Muscle of leg (tissue), 3 donors: ENCODE measurements at regions not wholly inside any gene's neighbourhood (a gene's known extent, or its start where the extent isn't known, plus 50 kb on each side); places are given as distances from the start of the nearest gene placed in this dataset.
A peak's percentile ranks its signal among the peaks of the same experiment; 100 is the strongest.

Experiments used
- DNase-seq: peaks from one replicate; pipeline ENCODE4 v3.0.0; 2013
- H3K27ac ChIP-seq: one replicate; pipeline ENCODE4 v1.5.1; 2013; ENCODE audit warnings: mild to moderate bottlenecking, low read length, control low read depth
- H3K27me3 ChIP-seq: one replicate; pipeline ENCODE4 v1.6.1; 2013; ENCODE audit warnings: low read length; ENCODE audit not compliant: control insufficient read depth, insufficient read depth
- H3K36me3 ChIP-seq: one replicate; pipeline ENCODE4 v1.6.1; 2013; ENCODE audit warnings: low read length; ENCODE audit not compliant: control insufficient read depth, insufficient read depth
- H3K4me1 ChIP-seq: one replicate; pipeline ENCODE4 v1.6.1; 2013; ENCODE audit warnings: low read length; ENCODE audit not compliant: control insufficient read depth, insufficient read depth
- H3K4me3 ChIP-seq: one replicate; pipeline ENCODE4 v1.5.1; 2013; ENCODE audit warnings: low read length, control low read depth
- H3K9me3 ChIP-seq: replicated peaks from 2 replicates; pipeline ENCODE4 v1.6.1; 2013; ENCODE audit warnings: low read depth, low read length; ENCODE audit not compliant: control insufficient read depth
- WGBS: methylation state at CpG from one replicate; pipeline ENCODE4 v1.1.5; 2013; ENCODE audit warnings: missing lambda C conversion rate; ENCODE audit not compliant: insufficient coverage; 5-methylcytosine and 5-hydroxymethylcytosine counted together

GRCh38 chr1:60224523-60224922 is 151.0 kb upstream of the C1orf87 start:
- Histone ChIP-seq H3K36me3 (no peaks in the 10 kb centered on the region), H3K27me3 (no peaks in the 10 kb centered on the region), H3K4me1 (peaks cover 2% of the 10 kb centered on the region), H3K4me3 (no peak overlapping the region), H3K9me3 (no peaks in the 10 kb centered on the region), H3K27ac (no peak overlapping the region)
- DNase-seq, result peak; percentile 67
- 25% methylated on average over 1 of the region's 3 CpGs for WGBS

- WGBS, result no CpG with 5 or more reads among the region's 5 CpGs
These were observed 149.6 kb upstream of the C1orf87 start for GRCh38 chr1:60223158-60223557.

GRCh38 chr1:60222360-60223115 is 149.0 kb upstream of the C1orf87 start:
- H3K9me3 ChIP-seq, result no peaks in the 10 kb centered on the region
- no peak overlapping the region for H3K27ac ChIP-seq
- WGBS, result 20% methylated on average over 2 of the region's 11 CpGs
- peak; percentile 88 for DNase-seq
- H3K27me3 ChIP-seq, result no peaks in the 10 kb centered on the region
- H3K36me3 ChIP-seq, result no peaks in the 10 kb centered on the region
- no peak overlapping the region for H3K4me3 ChIP-seq
- H3K4me1 ChIP-seq, result peaks cover 2% of the 10 kb centered on the region

More at GRCh38 chr1:60223158-60223557, 149.6 kb upstream of the C1orf87 start:
- Histone ChIP-seq H3K36me3 (no peaks in the 10 kb centered on the region), H3K27ac (no peak overlapping the region), H3K27me3 (no peaks in the 10 kb centered on the region), H3K9me3 (no peaks in the 10 kb centered on the region), H3K4me3 (no peak overlapping the region), H3K4me1 (peaks cover 2% of the 10 kb centered on the region)
- DNase-seq, result peak; percentile 33

DNA sequence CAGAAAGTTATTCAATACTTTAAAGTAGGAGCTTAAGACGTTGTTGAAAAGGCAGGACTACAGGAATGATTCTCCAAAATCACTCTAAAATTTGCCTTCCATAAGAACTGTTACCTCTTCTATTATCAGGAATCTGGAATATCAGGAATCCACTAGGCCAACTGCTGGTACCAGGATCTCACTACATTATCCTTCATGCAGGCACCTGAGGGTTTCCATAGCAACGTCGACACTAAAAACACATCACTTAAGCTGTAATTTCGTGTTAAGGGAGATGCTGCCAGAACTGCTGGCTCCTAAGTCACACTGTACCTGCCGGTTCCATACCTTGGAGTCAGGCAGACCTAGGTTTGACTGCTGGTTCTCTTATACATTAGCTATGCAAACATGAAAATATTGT is 139.7 kb upstream of the C1orf87 start:
- Histone ChIP-seq H3K4me3 (no peak overlapping the region), H3K27me3 (no peaks in the 10 kb centered on the region), H3K36me3 (no peaks in the 10 kb centered on the region), H3K27ac (no peak overlapping the region), H3K9me3 (no peaks in the 10 kb centered on the region), H3K4me1 (no peaks in the 10 kb centered on the region)
- 72% methylated on average over 4 of the region's 5 CpGs for WGBS
- DNase-seq, result no peak

GRCh38 chr1:60196026-60196425 is 122.5 kb upstream of the C1orf87 start:
- DNase-seq, result no peak
- no peaks in the 10 kb centered on the region for H3K27me3 ChIP-seq
- WGBS, result no CpG with 5 or more reads among the region's 1 CpG

GRCh38 chr1:60185684-60186083 is 112.1 kb upstream of the C1orf87 start:
- no peak for DNase-seq
- H3K4me3 ChIP-seq, result no peak overlapping the region
- H3K27me3 ChIP-seq, result no peaks in the 10 kb centered on the region
- no peaks in the 10 kb centered on the region for H3K4me1 ChIP-seq
- WGBS, result no CpG with 5 or more reads among the region's 1 CpG
- H3K9me3 ChIP-seq, result peaks cover 25% of the 10 kb centered on the region
- no peaks in the 10 kb centered on the region for H3K36me3 ChIP-seq
- no peak overlapping the region for H3K27ac ChIP-seq

More at GRCh38 chr1:60196026-60196425, 122.5 kb upstream of the C1orf87 start:
- no peak overlapping the region for H3K27ac ChIP-seq
- H3K36me3 ChIP-seq, result no peaks in the 10 kb centered on the region
- H3K4me1 ChIP-seq, result no peaks in the 10 kb centered on the region
- no peak overlapping the region for H3K4me3 ChIP-seq
- H3K9me3 ChIP-seq, result peaks cover 2% of the 10 kb centered on the region

GRCh38 chr1:60184521-60184920 is 111.0 kb upstream of the C1orf87 start:
- no peak overlapping the region for H3K4me3 ChIP-seq
- H3K9me3 ChIP-seq, result peaks cover 25% of the 10 kb centered on the region
- H3K36me3 ChIP-seq, result no peaks in the 10 kb centered on the region
- no peaks in the 10 kb centered on the region for H3K27me3 ChIP-seq
- H3K27ac ChIP-seq, result no peak overlapping the region
- 86% methylated on average over 1 of the region's 2 CpGs for WGBS
- DNase-seq, result no peak
- no peaks in the 10 kb centered on the region for H3K4me1 ChIP-seq

DNA sequence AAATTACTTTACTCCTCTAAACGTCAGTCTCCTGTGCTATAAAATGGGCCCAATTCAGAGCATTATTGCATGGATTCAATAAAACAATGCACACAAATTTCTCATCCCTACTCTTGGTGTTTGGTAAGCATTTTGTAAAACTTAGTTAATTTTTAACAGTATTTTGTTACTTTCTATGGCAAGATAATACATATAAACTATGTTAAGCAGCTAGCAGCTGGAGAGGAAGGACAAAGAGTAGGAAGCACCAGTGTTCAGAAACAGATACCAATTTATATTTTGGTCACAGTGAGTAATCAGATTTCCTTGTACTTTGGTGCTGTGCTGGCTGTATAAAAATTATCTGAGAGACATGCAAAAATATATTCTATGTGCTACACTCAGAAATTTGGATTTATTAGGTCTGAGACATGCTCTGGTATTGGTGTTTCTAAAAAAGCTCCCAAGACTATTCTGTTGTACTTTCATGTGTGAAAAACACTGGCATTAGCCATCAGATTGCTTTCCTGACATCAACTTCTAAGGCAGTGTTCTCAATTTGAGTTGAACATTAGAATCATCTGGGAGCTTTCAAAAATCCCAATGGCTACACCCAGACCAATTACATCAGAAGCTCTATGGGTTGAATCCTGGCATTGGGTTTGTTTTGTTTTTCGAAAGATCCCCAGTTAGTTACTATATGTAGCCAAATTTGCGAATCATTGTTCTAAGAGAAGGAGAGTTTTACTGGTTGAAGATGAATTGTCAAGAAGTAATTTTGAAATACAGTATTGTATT is 100.3 kb upstream of the C1orf87 start:
- H3K36me3 ChIP-seq, result no peaks in the 10 kb centered on the region
- H3K9me3 ChIP-seq, result no peaks in the 10 kb centered on the region
- H3K27me3 ChIP-seq, result no peaks in the 10 kb centered on the region
- DNase-seq, result peak; percentile 37
- H3K27ac ChIP-seq, result no peak overlapping the region
- WGBS, result no CpG with 5 or more reads among the region's 3 CpGs
- H3K4me1 ChIP-seq, result no peaks in the 10 kb centered on the region
- H3K4me3 ChIP-seq, result no peak overlapping the region

- Histone ChIP-seq H3K4me3 (no peak overlapping the region), H3K27ac (no peak overlapping the region), H3K27me3 (no peaks in the 10 kb centered on the region), H3K9me3 (no peaks in the 10 kb centered on the region), H3K36me3 (no peaks in the 10 kb centered on the region), H3K4me1 (no peaks in the 10 kb centered on the region)
- 92% methylated on average over 2 of the region's 2 CpGs for WGBS
- DNase-seq, result no peak
These were observed 99.4 kb upstream of the C1orf87 start for GRCh38 chr1:60173006-60173405.

- H3K36me3 ChIP-seq, result no peaks in the 10 kb centered on the region
- H3K4me3 ChIP-seq, result no peak overlapping the region
- no peak overlapping the region for H3K27ac ChIP-seq
- DNase-seq, result peak; percentile 51
- H3K27me3 ChIP-seq, result no peaks in the 10 kb centered on the region
- H3K9me3 ChIP-seq, result no peaks in the 10 kb centered on the region
- no peaks in the 10 kb centered on the region for H3K4me1 ChIP-seq
- 50% methylated on average over 2 of the region's 4 CpGs for WGBS
These were observed 98.2 kb upstream of the C1orf87 start for GRCh38 chr1:60171801-60172200.
